BLaER1 treated with 17β-estradiol and CSF1 and Interleukin-3, amounts not matched to agents 10 nM and 100 nM (cell line): ENCODE measurements at regions not wholly inside any gene's neighbourhood (a gene's known extent, or its start where the extent isn't known, plus 50 kb on each side); places are given as distances from the start of the nearest gene placed in this dataset.

Experiments used
- H3K27ac ChIP-seq, 11 experiments: shearing (Covaris generic); formaldehyde crosslinking; 2 replicates each; pipeline ENCODE4 v1.8.1; 2022
- H3K27me3 ChIP-seq, 11 experiments: shearing (Covaris generic); formaldehyde crosslinking; 2 replicates each; pipeline ENCODE4 v1.8.1; 2022
- H3K36me3 ChIP-seq, 11 experiments: shearing (Covaris generic); formaldehyde crosslinking; 2 replicates each; pipeline ENCODE4 v1.8.1; 2022
- H3K4me1 ChIP-seq, 10 experiments: shearing (Covaris generic); formaldehyde crosslinking; 2 replicates each; pipeline ENCODE4 v1.8.1; 2022
- H3K4me2 ChIP-seq, 11 experiments: shearing (Covaris generic); formaldehyde crosslinking; 2 replicates each; pipeline ENCODE4 v1.8.1; 2022
- H3K4me3 ChIP-seq, 10 experiments: shearing (Covaris generic); formaldehyde crosslinking; 2 replicates each; pipeline ENCODE4 v1.8.1; 2022
- H3K9ac ChIP-seq, 11 experiments: shearing (Covaris generic); formaldehyde crosslinking; 2 replicates each; pipeline ENCODE4 v1.8.1; 2022
- H3K9me3 ChIP-seq, 11 experiments: shearing (Covaris generic); formaldehyde crosslinking; replicated peaks in 1 of 11; 2 replicates each; pipeline ENCODE4 v1.8.1; 2022
- H4K20me1 ChIP-seq, 11 experiments: shearing (Covaris generic); formaldehyde crosslinking; 2 replicates each; pipeline ENCODE4 v1.8.1; 2022
- Cebpa-rat ChIP-seq, 11 experiments: shearing (Covaris generic); IDR thresholded peaks; 2 replicates each; pipeline ENCODE4 v1.8.1; 2022

DNA sequence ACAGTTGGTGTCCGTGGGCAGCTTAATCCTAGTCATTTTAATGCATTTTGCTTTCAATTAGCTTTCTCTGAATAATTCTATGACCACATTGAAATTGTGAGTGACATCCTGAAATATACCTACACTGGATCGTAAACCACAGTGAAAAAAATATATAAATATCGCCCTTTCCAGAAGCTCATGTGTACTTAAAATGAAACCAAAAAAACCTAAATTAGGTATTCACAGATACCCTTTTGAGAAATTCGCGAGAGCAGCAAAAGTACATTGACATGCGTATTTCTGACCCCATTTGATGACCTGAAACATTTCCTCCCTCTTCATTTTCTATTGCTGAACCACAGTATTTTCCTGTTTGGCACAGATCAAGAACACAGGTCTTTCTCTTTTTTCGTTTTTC is 253.8 kb downstream of the LTN1 start:
- no peak overlapping the region for H3K4me3 ChIP-seq
- H3K27ac ChIP-seq, result no peak overlapping the region
- no peaks in the 10 kb centered on the region for H3K27me3 ChIP-seq
- peaks cover 5 to 20% (median 14%) of the 10 kb centered on the region in 11 experiments; a peak in 18 of 22 replicates for H3K9me3 ChIP-seq
- H3K9ac ChIP-seq, result no peak overlapping the region
- TF ChIP-seq Cebpa-rat (IDR thresholded peaks at IDR 0.05), result no peak
- H3K4me1 ChIP-seq, result peaks cover 0 to 8% (median 0%) of the 10 kb centered on the region in 10 experiments; a peak in 6 of 20 replicates
- H4K20me1 ChIP-seq, result no peaks in the 10 kb centered on the region
- no peaks in the 10 kb centered on the region for H3K36me3 ChIP-seq
- H3K4me2 ChIP-seq, result peak overlapping the region in 1 of 11 experiments; percentile 7; a peak in 1 of 22 replicates

GRCh38 chr21:28738420-28738704 is 254.3 kb downstream of the LTN1 start:
- no peak for TF ChIP-seq Cebpa-rat (IDR thresholded peaks at IDR 0.05)
- no peak overlapping the region for H3K27ac ChIP-seq
- no peaks in the 10 kb centered on the region for H4K20me1 ChIP-seq
- H3K36me3 ChIP-seq, result no peaks in the 10 kb centered on the region
- H3K9ac ChIP-seq, result no peak overlapping the region
- no peak overlapping the region for H3K4me3 ChIP-seq
- no peaks in the 10 kb centered on the region for H3K27me3 ChIP-seq
- H3K4me2 ChIP-seq, result no peak overlapping the region
- H3K4me1 ChIP-seq, result peaks cover 0 to 8% (median 0%) of the 10 kb centered on the region in 10 experiments; a peak in 6 of 20 replicates
- peaks cover 5 to 20% (median 14%) of the 10 kb centered on the region in 11 experiments; a peak in 18 of 22 replicates for H3K9me3 ChIP-seq

DNA sequence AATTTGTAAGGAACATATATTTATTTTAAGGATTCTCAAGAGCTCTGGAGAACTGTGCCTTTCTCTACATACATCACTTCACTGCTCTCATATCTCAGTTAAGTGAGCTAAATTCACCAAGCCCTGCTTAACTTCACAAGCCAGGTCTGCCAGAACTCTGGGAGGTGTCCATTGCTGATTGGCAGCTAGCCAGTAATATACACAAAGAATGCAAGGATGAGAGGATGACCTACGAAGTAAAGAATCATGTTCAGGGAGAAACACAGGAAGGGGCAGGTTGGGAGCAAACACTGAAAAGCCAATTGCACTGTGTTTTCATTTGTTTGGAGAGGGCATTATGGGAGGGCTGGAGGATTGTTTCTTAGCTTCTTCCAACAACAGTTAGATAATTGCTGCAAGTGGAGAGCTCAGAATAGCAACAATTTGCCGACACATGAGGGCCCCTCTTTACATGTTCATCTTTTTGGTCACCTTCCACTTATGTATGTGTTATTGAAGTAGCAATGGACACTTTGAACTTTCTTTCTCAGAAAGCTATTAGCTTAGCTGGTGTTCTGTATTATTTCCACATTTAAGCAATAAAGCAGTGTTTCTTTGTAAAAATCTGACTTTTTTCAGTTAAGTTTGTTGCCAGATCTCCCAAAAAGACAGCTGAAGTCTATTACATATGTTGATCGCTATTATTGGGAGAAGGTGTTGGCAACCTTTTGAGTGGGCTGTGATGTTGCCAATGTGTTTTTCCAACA is 254.8 kb downstream of the LTN1 start:
- H3K27ac ChIP-seq, result no peak overlapping the region
- H3K9ac ChIP-seq, result no peak overlapping the region
- no peak overlapping the region for H3K4me3 ChIP-seq
- TF ChIP-seq Cebpa-rat (IDR thresholded peaks at IDR 0.05), result no peak
- peaks cover 0 to 8% (median 0%) of the 10 kb centered on the region in 10 experiments; a peak in 6 of 20 replicates for H3K4me1 ChIP-seq
- peaks cover 5 to 20% (median 14%) of the 10 kb centered on the region in 11 experiments; a peak in 18 of 22 replicates for H3K9me3 ChIP-seq
- H3K4me2 ChIP-seq, result no peak overlapping the region
- H3K27me3 ChIP-seq, result no peaks in the 10 kb centered on the region
- no peaks in the 10 kb centered on the region for H4K20me1 ChIP-seq
- H3K36me3 ChIP-seq, result no peaks in the 10 kb centered on the region

- Histone ChIP-seq H3K36me3 (no peaks in the 10 kb centered on the region), H4K20me1 (no peaks in the 10 kb centered on the region), H3K9me3 (peaks cover 5 to 20% (median 14%) of the 10 kb centered on the region in 11 experiments; a peak in 18 of 22 replicates), H3K4me2 (peak overlapping the region in 3 of 11 experiments; percentile 22 to 42 (median 32); a peak in 3 of 22 replicates), H3K27me3 (no peaks in the 10 kb centered on the region), H3K4me1 (peaks cover 4 to 14% (median 11%) of the 10 kb centered on the region in 10 experiments; a peak in 17 of 20 replicates), H3K4me3 (no peak overlapping the region), H3K27ac (no peak overlapping the region), H3K9ac (no peak overlapping the region)
- TF ChIP-seq Cebpa-rat (IDR thresholded peaks at IDR 0.05), result no peak
These were observed 258.0 kb downstream of the LTN1 start for GRCh38 chr21:28734522-28735175.

- peak overlapping the region in 2 of 11 experiments; percentile 13 to 53; a peak in 1 of 22 replicates for H3K4me2 ChIP-seq
- no peaks in the 10 kb centered on the region for H3K27me3 ChIP-seq
- H3K4me1 ChIP-seq, result peaks cover 4 to 14% (median 11%) of the 10 kb centered on the region in 10 experiments; a peak in 16 of 20 replicates
- TF ChIP-seq Cebpa-rat (IDR thresholded peaks at IDR 0.05), result no peak
- H3K9me3 ChIP-seq, result peaks cover 5 to 20% (median 14%) of the 10 kb centered on the region in 11 experiments; a peak in 18 of 22 replicates
- H4K20me1 ChIP-seq, result no peaks in the 10 kb centered on the region
- no peak overlapping the region for H3K4me3 ChIP-seq
- H3K9ac ChIP-seq, result no peak overlapping the region
- H3K36me3 ChIP-seq, result no peaks in the 10 kb centered on the region
- no peak overlapping the region for H3K27ac ChIP-seq
These were observed 260.9 kb downstream of the LTN1 start for GRCh38 chr21:28731700-28732321.

DNA sequence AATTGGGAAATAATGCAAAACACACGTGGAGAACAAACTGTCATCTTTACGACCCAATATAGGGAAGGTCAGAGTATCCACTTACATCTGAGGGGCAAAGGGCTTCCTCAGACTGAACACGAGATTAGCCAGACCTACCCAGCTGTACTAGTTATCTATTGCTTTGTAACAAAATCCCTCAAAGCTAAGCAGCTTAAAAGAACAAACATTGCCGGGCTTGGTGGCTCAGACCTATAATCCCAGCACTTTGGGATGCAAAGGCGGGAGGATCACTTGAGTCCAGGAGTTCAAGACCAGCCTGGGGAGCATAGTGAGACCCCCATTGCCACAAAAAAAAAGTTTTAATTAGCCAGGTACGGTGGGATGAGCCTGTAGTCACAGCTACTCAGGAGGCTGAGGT is 262.8 kb downstream of the LTN1 start:
- H3K4me3 ChIP-seq, result no peak overlapping the region
- H3K36me3 ChIP-seq, result no peaks in the 10 kb centered on the region
- no peak for TF ChIP-seq Cebpa-rat (IDR thresholded peaks at IDR 0.05)
- no peak overlapping the region for H3K4me2 ChIP-seq
- H3K27me3 ChIP-seq, result no peaks in the 10 kb centered on the region
- no peak overlapping the region for H3K9ac ChIP-seq
- H3K27ac ChIP-seq, result no peak overlapping the region
- peaks cover 0 to 4% (median 2%) of the 10 kb centered on the region in 11 experiments; a peak in 5 of 22 replicates for H3K9me3 ChIP-seq
- peaks cover 3 to 13% (median 11%) of the 10 kb centered on the region in 10 experiments; a peak in 16 of 20 replicates for H3K4me1 ChIP-seq
- no peaks in the 10 kb centered on the region for H4K20me1 ChIP-seq

- no peak overlapping the region for H3K27ac ChIP-seq
- no peak overlapping the region for H3K9ac ChIP-seq
- no peak for TF ChIP-seq Cebpa-rat (IDR thresholded peaks at IDR 0.05)
- H3K27me3 ChIP-seq, result no peaks in the 10 kb centered on the region
- no peaks in the 10 kb centered on the region for H4K20me1 ChIP-seq
- no peak overlapping the region for H3K4me3 ChIP-seq
- H3K9me3 ChIP-seq, result no peaks in the 10 kb centered on the region
- no peaks in the 10 kb centered on the region for H3K36me3 ChIP-seq
- H3K4me1 ChIP-seq, result peaks cover 0 to 13% (median 10%) of the 10 kb centered on the region in 10 experiments; a peak in 15 of 20 replicates
- H3K4me2 ChIP-seq, result no peak overlapping the region
These were observed 264.9 kb downstream of the LTN1 start for GRCh38 chr21:28727809-28728208.

DNA sequence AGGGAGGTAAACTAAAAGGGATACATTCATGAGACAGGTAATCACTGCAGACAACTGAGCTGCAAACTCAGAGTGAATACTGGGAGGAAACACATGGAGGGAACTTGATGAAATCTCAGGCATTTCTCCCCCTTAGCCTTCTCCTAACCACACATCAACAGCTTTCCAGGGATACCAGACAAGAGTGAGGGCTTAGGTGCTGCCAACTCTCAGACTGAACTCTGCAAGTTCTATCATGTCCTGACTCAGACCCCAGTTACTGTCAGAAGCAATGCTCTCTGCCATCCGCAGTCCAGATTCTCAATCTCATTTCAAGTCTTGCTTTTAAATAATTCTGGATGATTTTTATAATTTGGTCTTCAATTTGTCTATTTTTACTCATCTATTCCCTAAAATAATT is 267.3 kb downstream of the LTN1 start:
- H3K4me1 ChIP-seq, result peaks cover 0 to 2% (median under 1%) of the 10 kb centered on the region in 10 experiments; a peak in 9 of 20 replicates
- no peak overlapping the region for H3K27ac ChIP-seq
- no peaks in the 10 kb centered on the region for H4K20me1 ChIP-seq
- peaks cover 0 to 3% (median 0%) of the 10 kb centered on the region in 11 experiments; a peak in 2 of 22 replicates for H3K9me3 ChIP-seq
- H3K36me3 ChIP-seq, result no peaks in the 10 kb centered on the region
- H3K4me3 ChIP-seq, result no peak overlapping the region
- no peak overlapping the region for H3K4me2 ChIP-seq
- no peaks in the 10 kb centered on the region for H3K27me3 ChIP-seq
- no peak overlapping the region for H3K9ac ChIP-seq
- TF ChIP-seq Cebpa-rat (IDR thresholded peaks at IDR 0.05), result no peak

DNA sequence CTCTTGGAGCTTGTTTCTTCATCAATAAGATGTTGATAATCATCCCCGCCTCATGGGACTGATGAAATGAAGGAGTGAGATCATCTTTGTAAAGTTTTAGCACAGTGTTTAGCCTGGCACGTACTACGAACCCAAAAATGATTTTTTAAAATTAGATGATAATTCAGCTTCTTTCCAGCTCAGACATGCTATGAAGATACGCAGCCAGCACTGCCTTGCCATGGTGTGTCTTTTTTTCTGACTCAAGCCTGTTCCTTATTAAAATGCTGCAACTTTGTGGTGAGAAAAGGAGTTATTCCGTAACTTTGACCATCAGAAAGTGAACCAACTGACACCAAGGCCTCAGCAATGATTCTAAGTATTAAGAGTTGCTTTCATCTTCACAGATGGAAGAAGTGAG is 269.0 kb downstream of the LTN1 start:
- 0 out of 20 replicates have a peak, but pooled peaks cover 0 to 8% (median 0%) of the 10 kb centered on the region in 10 experiments for H3K4me1 ChIP-seq
- H3K27me3 ChIP-seq, result no peaks in the 10 kb centered on the region
- peaks cover 10 to 20% (median 14%) of the 10 kb centered on the region in 11 experiments for H3K9me3 ChIP-seq
- H4K20me1 ChIP-seq, result no peaks in the 10 kb centered on the region
- no peak overlapping the region for H3K4me2 ChIP-seq
- H3K36me3 ChIP-seq, result no peaks in the 10 kb centered on the region
- H3K27ac ChIP-seq, result no peak overlapping the region
- H3K9ac ChIP-seq, result no peak overlapping the region
- no peak overlapping the region for H3K4me3 ChIP-seq
- TF ChIP-seq Cebpa-rat (IDR thresholded peaks at IDR 0.05), result no peak
